ENCODE measurements at regions not wholly inside any gene's neighbourhood (a gene's known extent, or its start where the extent isn't known, plus 50 kb on each side); places are given as distances from the start of the nearest gene placed in this dataset.
A peak's percentile ranks its signal among the peaks of the same experiment; 100 is the strongest.

DNA sequence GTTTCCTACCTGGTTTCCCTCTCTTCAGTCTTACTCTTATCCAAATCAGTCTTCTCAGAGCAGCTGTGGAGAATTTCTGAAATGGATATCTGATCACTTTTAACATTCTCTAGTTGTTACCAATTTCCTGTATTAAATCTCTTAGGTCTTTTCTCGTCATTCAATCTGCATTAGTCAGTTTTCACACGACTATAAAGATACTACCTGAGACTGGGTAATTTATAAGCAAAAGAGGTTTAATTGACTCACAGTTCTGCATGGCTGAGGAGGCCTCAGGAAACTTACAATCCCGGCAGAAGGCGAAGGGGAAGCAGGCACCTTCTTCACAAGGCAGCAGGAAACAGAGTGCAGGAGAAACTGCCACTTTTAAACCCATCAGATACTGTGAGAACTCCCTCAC lies 444.8 kb downstream of the GATA3 start:
- no peaks in the 10 kb centered on the region for H3K9me3 ChIP-seq

DNA sequence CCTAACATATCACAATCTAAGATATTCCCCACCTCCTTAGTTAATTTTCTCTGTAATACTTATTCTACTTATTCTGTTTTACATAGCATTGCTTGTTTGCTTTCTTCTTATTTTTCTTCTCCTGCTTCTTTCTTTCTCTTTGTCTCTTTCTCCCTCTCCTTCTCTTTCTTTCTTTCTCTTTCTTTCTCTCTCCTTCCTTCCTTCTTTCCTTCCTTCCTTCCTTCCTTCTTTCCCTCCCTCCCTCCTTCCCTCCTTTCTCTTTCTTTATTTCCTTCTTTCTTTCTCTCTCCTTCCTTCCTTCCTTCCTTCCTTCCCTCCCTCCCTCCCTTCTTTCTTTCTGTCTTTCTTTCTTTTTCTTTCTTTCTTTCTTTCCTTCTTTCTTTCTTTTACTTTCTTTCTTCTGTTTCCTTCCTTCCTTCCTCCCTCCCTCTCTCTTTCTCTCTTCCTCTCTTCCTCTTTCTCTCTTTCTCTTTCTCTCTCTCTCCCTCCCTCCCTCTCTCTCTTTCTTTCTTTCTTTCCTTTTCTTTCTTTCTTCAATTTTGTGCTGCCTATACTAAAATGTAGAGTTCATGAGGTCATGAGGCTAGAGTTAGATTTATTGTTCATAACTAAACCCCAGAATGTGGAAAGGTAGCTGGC lies 445.4 kb downstream of the GATA3 start:
- H3K4me3 ChIP-seq = no peak overlapping the region
- H3K27me3 ChIP-seq = peaks cover 0 to 4% of the 10 kb centered on the region in 2 donors
- intact Hi-C loops (cut with DNase I) = no loop called here
- DNase-seq = no peak
- H3K27ac ChIP-seq = no peak overlapping the region
- H3K4me1 ChIP-seq = no peaks in the 10 kb centered on the region
- TF ChIP-seq, protein P1, sequence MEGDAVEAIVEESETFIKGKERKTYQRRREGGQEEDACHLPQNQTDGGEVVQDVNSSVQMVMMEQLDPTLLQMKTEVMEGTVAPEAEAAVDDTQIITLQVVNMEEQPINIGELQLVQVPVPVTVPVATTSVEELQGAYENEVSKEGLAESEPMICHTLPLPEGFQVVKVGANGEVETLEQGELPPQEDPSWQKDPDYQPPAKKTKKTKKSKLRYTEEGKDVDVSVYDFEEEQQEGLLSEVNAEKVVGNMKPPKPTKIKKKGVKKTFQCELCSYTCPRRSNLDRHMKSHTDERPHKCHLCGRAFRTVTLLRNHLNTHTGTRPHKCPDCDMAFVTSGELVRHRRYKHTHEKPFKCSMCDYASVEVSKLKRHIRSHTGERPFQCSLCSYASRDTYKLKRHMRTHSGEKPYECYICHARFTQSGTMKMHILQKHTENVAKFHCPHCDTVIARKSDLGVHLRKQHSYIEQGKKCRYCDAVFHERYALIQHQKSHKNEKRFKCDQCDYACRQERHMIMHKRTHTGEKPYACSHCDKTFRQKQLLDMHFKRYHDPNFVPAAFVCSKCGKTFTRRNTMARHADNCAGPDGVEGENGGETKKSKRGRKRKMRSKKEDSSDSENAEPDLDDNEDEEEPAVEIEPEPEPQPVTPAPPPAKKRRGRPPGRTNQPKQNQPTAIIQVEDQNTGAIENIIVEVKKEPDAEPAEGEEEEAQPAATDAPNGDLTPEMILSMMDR (IDR thresholded peaks at IDR 0.05) = no peak
- no peaks in the 10 kb centered on the region for H3K9me3 ChIP-seq
- H3K36me3 ChIP-seq = no peaks in the 10 kb centered on the region
- no peak for ATAC-seq

More for the DNA sequence above, 444.8 kb downstream of the GATA3 start:
- no peak for DNase-seq
- H3K4me3 ChIP-seq = no peak overlapping the region
- TF ChIP-seq, protein P1 (IDR thresholded peaks at IDR 0.05) = no peak
- ATAC-seq = no peak
- intact Hi-C loops (cut with DNase I) = no loop called here
- H3K27ac ChIP-seq = no peak overlapping the region
- H3K4me1 ChIP-seq = no peaks in the 10 kb centered on the region
- peaks cover 0 to 2% of the 10 kb centered on the region in 2 donors for H3K27me3 ChIP-seq
- no peaks in the 10 kb centered on the region for H3K36me3 ChIP-seq

DNA sequence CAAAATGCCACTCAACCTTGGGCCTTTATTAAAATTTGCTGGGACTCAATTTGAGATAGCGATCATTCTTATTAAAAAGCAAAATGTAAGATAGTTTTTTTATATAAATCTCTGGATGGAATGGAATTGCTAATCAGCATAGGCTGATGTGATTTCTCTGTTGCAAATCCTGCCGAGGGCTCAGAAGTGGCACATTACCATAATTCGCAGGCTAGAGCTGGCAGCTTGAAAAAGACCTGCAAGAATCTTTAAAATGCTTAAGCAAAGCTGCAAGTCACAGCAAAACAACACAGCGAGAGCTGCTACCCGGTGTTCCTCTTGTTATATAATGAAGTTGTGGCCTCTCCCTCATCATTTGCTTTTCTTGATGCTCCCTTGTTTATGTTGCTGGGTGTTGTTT lies 448.1 kb downstream of the GATA3 start:
- Histone ChIP-seq H3K36me3 (no peaks in the 10 kb centered on the region), H3K27me3 (peaks cover 0 to 7% of the 10 kb centered on the region in 2 donors), H3K4me3 (no peak overlapping the region), H3K4me1 (no peaks in the 10 kb centered on the region), H3K9me3 (no peaks in the 10 kb centered on the region), H3K27ac (no peak overlapping the region)
- TF ChIP-seq, protein P1 (IDR thresholded peaks at IDR 0.05) = no peak
- intact Hi-C loops (cut with DNase I) = no loop called here
- DNase-seq (no peak), ATAC-seq (no peak)

- Histone ChIP-seq H3K4me3 (no peak overlapping the region), H3K4me1 (no peaks in the 10 kb centered on the region), H3K36me3 (no peaks in the 10 kb centered on the region), H3K27ac (no peak overlapping the region), H3K9me3 (no peaks in the 10 kb centered on the region), H3K27me3 (peaks cover 0 to 16% of the 10 kb centered on the region in 2 donors)
- intact Hi-C loops (cut with DNase I) = no loop called here
- ATAC-seq (no peak), DNase-seq (peak in 2 of 4 donors; percentile 2 to 9)
- TF ChIP-seq, protein P1 (IDR thresholded peaks at IDR 0.05) = no peak
Measured at GRCh38 chr10:8504499-8504898, 450.0 kb downstream of the GATA3 start.

- intact Hi-C loops (cut with DNase I) = no loop called here
- TF ChIP-seq, protein P1 (IDR thresholded peaks at IDR 0.05) = no peak
- Histone ChIP-seq H3K36me3 (no peaks in the 10 kb centered on the region), H3K27me3 (peaks cover 0 to 16% of the 10 kb centered on the region in 2 donors), H3K9me3 (no peaks in the 10 kb centered on the region), H3K4me3 (no peak overlapping the region), H3K4me1 (no peaks in the 10 kb centered on the region), H3K27ac (no peak overlapping the region)
- DNase-seq = no peak
- ATAC-seq = no peak
Measured at GRCh38 chr10:8507156-8507555, 452.7 kb downstream of the GATA3 start.
